SJCRH30 (cell line): ENCODE measurements at regions not wholly inside any gene's neighbourhood (a gene's known extent, or its start where the extent isn't known, plus 50 kb on each side); places are given as distances from the start of the nearest gene placed in this dataset.
A peak's percentile ranks its signal among the peaks of the same experiment; 100 is the strongest.

Experiments used
- DNase-seq, 2 experiments: peaks; one replicate each; pipeline ENCODE4 v3.0.0-alpha.2; 2015 to 2020
- H3K27ac ChIP-seq: fragments of 250-450 bp; sonication (Bioruptor Pico); 2 replicates; pipeline ENCODE4 v1.5.1; 2020; ENCODE audit warnings: mild to moderate bottlenecking, moderate library complexity
- H3K27me3 ChIP-seq: fragments of 250-450 bp; sonication (Bioruptor Pico); 2 replicates; pipeline ENCODE4 v1.5.1; 2020; ENCODE audit warnings: mild to moderate bottlenecking, moderate library complexity
- H3K36me3 ChIP-seq: fragments of 250-450 bp; sonication (Bioruptor Pico); 2 replicates; pipeline ENCODE4 v1.5.1; 2020; ENCODE audit warnings: mild to moderate bottlenecking, moderate library complexity
- H3K4me1 ChIP-seq: fragments of 250-450 bp; sonication (Bioruptor Pico); 2 replicates; pipeline ENCODE4 v1.5.1; 2020; ENCODE audit warnings: mild to moderate bottlenecking, moderate library complexity
- H3K4me3 ChIP-seq: fragments of 250-450 bp; sonication (Bioruptor Pico); 2 replicates; pipeline ENCODE4 v1.5.1; 2020; ENCODE audit warnings: mild to moderate bottlenecking, moderate library complexity
- H3K9me3 ChIP-seq: fragments of 250-450 bp; sonication (Bioruptor Pico); replicated peaks from 2 replicates; pipeline ENCODE4 v1.5.1; 2020; ENCODE audit warnings: mild to moderate bottlenecking, moderate library complexity

- no peaks in the 10 kb centered on the region for H3K27me3 ChIP-seq
Measured at GRCh38 chr1:218617986-218618385, 272.9 kb downstream of the TGFB2 start.

DNA sequence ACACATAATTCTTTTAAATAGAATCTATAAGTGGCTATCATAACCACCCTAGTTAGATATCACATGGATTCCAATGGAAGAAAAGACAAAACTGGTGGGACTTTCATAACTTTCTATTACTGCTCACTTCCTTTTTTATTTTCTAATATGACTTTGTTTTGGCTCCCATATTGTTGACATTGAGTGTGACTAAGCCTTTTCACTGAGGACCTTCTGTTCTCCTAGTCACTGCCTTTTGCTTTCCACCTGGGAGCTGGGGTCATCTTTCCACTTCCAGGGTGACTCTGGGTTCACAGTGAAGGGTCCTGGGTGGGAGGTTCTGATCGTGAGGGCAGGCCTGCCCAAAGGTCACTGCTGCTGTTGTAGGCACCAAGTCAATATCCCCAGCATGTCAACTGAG is 275.8 kb downstream of the TGFB2 start:
- no peaks in the 10 kb centered on the region for H3K9me3 ChIP-seq
- H3K27ac ChIP-seq = no peak overlapping the region
- H3K4me3 ChIP-seq = no peak overlapping the region
- H3K36me3 ChIP-seq = no peaks in the 10 kb centered on the region
- H3K27me3 ChIP-seq = no peaks in the 10 kb centered on the region
- H3K4me1 ChIP-seq = no peaks in the 10 kb centered on the region
- no peak for DNase-seq

More at GRCh38 chr1:218617986-218618385, 272.9 kb downstream of the TGFB2 start:
- no peaks in the 10 kb centered on the region for H3K9me3 ChIP-seq
- H3K4me3 ChIP-seq = no peak overlapping the region
- H3K4me1 ChIP-seq = no peaks in the 10 kb centered on the region
- no peak for DNase-seq
- no peaks in the 10 kb centered on the region for H3K36me3 ChIP-seq
- no peak overlapping the region for H3K27ac ChIP-seq

- Histone ChIP-seq H3K4me3 (no peak overlapping the region), H3K36me3 (no peaks in the 10 kb centered on the region), H3K9me3 (peaks cover 4% of the 10 kb centered on the region; the same call in 1 of the 2 replicates), H3K27me3 (no peaks in the 10 kb centered on the region), H3K27ac (no peak overlapping the region), H3K4me1 (no peaks in the 10 kb centered on the region)
- no peak for DNase-seq
Measured at GRCh38 chr1:218624052-218624451, 278.9 kb downstream of the TGFB2 start.

GRCh38 chr1:218625393-218625792 is 280.3 kb downstream of the TGFB2 start:
- Histone ChIP-seq H3K4me1 (no peaks in the 10 kb centered on the region), H3K9me3 (peaks cover 4% of the 10 kb centered on the region; the same call in 1 of the 2 replicates), H3K27ac (no peak overlapping the region), H3K27me3 (no peaks in the 10 kb centered on the region), H3K36me3 (no peaks in the 10 kb centered on the region), H3K4me3 (no peak overlapping the region)
- DNase-seq = no peak

GRCh38 chr1:218633238-218633988 is 288.3 kb downstream of the TGFB2 start:
- H3K27ac ChIP-seq = no peak overlapping the region
- peak; percentile 33 to 37 for DNase-seq
- H3K36me3 ChIP-seq = no peaks in the 10 kb centered on the region
- H3K4me1 ChIP-seq = no peaks in the 10 kb centered on the region
- H3K9me3 ChIP-seq = peaks cover 9% of the 10 kb centered on the region; the same call in 1 of the 2 replicates
- H3K4me3 ChIP-seq = no peak overlapping the region
- H3K27me3 ChIP-seq = no peaks in the 10 kb centered on the region

GRCh38 chr1:218634212-218634611 is 289.1 kb downstream of the TGFB2 start:
- no peaks in the 10 kb centered on the region for H3K36me3 ChIP-seq
- H3K4me3 ChIP-seq = no peak overlapping the region
- H3K9me3 ChIP-seq = 0 out of 2 replicates have a peak, but pooled peaks cover 7% of the 10 kb centered on the region
- no peak for DNase-seq
- no peaks in the 10 kb centered on the region for H3K4me1 ChIP-seq
- no peaks in the 10 kb centered on the region for H3K27me3 ChIP-seq
- H3K27ac ChIP-seq = no peak overlapping the region

DNA sequence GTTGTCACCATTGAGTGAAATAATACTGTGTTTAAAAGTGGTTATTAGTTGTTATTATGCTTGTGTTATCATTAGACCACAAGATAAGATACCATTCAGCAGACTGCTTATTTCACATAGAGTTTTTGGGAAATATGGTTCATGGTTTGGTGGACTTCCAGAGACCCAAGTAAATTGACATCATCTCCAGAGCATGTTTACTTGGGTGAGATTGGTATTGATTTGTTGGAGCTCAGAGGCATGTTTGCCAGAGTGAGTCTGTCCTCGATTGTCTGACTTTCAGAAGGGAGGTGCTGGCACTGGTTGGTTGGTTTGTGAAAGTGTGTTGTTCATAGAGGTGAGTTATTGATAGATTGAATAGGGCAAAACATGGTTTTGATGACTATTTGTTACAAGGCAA is 291.4 kb downstream of the TGFB2 start:
- no peak overlapping the region for H3K27ac ChIP-seq
- H3K4me3 ChIP-seq = no peak overlapping the region
- H3K27me3 ChIP-seq = no peaks in the 10 kb centered on the region
- DNase-seq = no peak
- H3K9me3 ChIP-seq = no peaks in the 10 kb centered on the region
- no peaks in the 10 kb centered on the region for H3K36me3 ChIP-seq
- H3K4me1 ChIP-seq = no peaks in the 10 kb centered on the region

DNA sequence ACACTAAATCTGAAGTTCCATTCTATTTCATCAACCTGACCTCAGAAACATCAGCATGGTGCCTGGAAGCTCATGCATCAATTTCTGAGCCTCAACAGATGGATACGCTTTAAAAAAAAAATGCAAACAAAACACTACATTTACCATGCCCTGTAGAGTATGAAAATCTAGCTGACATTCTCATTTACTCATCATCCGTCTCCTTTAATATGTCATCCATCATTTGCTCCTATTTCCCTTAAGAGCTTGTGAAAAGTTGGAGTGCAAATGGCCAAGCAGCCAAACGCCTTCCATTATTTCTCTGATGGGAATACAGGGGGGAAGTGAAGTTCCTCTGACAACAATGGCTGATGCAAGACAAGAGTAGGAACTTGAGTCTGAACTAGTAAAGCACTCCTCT is 295.0 kb downstream of the TGFB2 start:
- DNase-seq = no peak
- H3K4me3 ChIP-seq = no peak overlapping the region
- peaks cover 2% of the 10 kb centered on the region; the same call in 1 of the 2 replicates for H3K9me3 ChIP-seq
- H3K36me3 ChIP-seq = no peaks in the 10 kb centered on the region
- H3K27me3 ChIP-seq = no peaks in the 10 kb centered on the region
- no peak overlapping the region for H3K27ac ChIP-seq
- H3K4me1 ChIP-seq = peaks cover 3% of the 10 kb centered on the region

- no peak overlapping the region for H3K4me3 ChIP-seq
- H3K27ac ChIP-seq = no peak overlapping the region
- no peaks in the 10 kb centered on the region for H3K36me3 ChIP-seq
- peaks cover 8% of the 10 kb centered on the region for H3K4me1 ChIP-seq
- H3K9me3 ChIP-seq = peaks cover 10% of the 10 kb centered on the region
- no peaks in the 10 kb centered on the region for H3K27me3 ChIP-seq
- DNase-seq = peak in 1 of 2 experiments; percentile 18
Measured at GRCh38 chr1:218642033-218642948, 297.2 kb downstream of the TGFB2 start.

- no peak for DNase-seq
- Histone ChIP-seq H3K9me3 (peaks cover 10% of the 10 kb centered on the region), H3K27me3 (no peaks in the 10 kb centered on the region), H3K36me3 (no peaks in the 10 kb centered on the region), H3K27ac (no peak overlapping the region), H3K4me3 (no peak overlapping the region), H3K4me1 (peaks cover 8% of the 10 kb centered on the region)
Measured at GRCh38 chr1:218643281-218643680, 298.1 kb downstream of the TGFB2 start.

- H3K4me1 ChIP-seq = peaks cover 8% of the 10 kb centered on the region
- H3K4me3 ChIP-seq = no peak overlapping the region
- peak overlapping the region; percentile 26; the same call in 1 of the 2 replicates for H3K27ac ChIP-seq
- peaks cover 10% of the 10 kb centered on the region for H3K9me3 ChIP-seq
- peak; percentile 84 to 92 for DNase-seq
- no peaks in the 10 kb centered on the region for H3K27me3 ChIP-seq
- H3K36me3 ChIP-seq = no peaks in the 10 kb centered on the region
Measured at GRCh38 chr1:218643926-218644325, 298.8 kb downstream of the TGFB2 start.

DNA sequence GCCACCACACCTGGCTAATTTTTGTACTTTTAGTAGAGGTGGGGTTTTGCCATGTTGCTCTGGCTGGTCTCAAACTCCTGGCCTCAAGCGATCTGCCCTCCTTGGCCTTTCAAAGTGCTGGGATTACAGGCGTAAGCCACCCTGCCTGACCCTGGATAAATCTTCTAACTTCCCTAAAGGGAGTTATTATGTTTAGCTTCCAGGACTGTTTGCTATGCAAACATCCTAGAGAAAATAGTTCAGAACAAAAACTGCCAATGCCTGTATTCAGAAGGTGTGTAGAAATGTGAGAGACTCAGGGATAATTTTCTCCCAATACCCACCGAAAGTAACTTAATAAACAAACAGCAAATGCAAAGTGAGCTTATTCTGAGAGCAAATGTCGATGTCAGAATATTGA is 301.2 kb downstream of the TGFB2 start:
- Histone ChIP-seq H3K4me3 (no peak overlapping the region), H3K27me3 (no peaks in the 10 kb centered on the region), H3K36me3 (no peaks in the 10 kb centered on the region), H3K27ac (no peak overlapping the region), H3K4me1 (peaks cover 8% of the 10 kb centered on the region), H3K9me3 (peaks cover 10% of the 10 kb centered on the region)
- DNase-seq = no peak

DNA sequence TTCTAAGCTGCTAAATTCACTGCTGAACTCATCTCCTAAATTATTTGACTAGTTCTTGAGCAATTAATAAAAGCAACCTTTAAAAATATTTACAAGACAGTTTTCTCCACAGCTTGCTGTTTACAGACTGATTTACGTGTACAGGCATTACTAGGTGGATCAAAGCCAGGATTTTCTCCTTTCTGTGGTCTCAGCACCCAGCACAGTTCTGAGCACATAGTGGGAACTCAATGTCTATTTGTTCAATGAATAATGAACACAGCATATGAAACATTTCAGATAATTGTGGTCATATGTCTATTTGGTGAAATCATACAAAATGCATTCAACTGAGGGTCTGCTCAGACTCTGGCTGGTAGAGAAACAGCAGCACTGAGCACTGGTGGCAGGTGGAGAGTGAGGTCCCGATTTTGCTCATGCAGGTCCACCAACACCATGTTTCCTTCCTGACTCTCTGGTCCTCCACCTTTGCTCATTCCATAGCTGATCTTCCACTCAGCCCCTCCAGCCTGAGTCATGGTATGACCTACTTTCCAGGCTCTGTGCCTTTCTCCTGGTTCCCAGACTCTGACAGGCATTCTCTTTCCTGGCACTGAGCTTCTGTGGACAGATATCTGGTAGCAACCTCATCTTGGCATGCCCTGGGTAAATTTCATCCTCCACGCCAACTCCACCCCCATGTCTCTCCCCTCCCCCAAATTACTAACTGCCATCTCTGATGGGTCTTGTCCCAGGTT is 311.3 kb downstream of the TGFB2 start:
- Histone ChIP-seq H3K27ac (no peak overlapping the region), H3K4me3 (no peak overlapping the region), H3K27me3 (no peaks in the 10 kb centered on the region), H3K4me1 (peaks cover 21% of the 10 kb centered on the region), H3K36me3 (no peaks in the 10 kb centered on the region), H3K9me3 (0 out of 2 replicates have a peak, but pooled peaks cover 4% of the 10 kb centered on the region)
- no peak for DNase-seq

GRCh38 chr1:218658269-218658668 is 313.1 kb downstream of the TGFB2 start:
- Histone ChIP-seq H3K4me1 (peaks cover 21% of the 10 kb centered on the region), H3K4me3 (no peak overlapping the region), H3K36me3 (no peaks in the 10 kb centered on the region), H3K9me3 (no peaks in the 10 kb centered on the region), H3K27me3 (no peaks in the 10 kb centered on the region), H3K27ac (no peak overlapping the region)
- no peak for DNase-seq
